ENCODE measurements at regions not wholly inside any gene's neighbourhood (a gene's known extent, or its start where the extent isn't known, plus 50 kb on each side); places are given as distances from the start of the nearest gene placed in this dataset.

GRCh38 chr6:33955566-33955965, 151.8 kb upstream of the MLN start:
- H3K9me3 ChIP-seq: no peaks in the 10 kb centered on the region
- no peaks in the 10 kb centered on the region for H3K36me3 ChIP-seq
- H3K4me1 ChIP-seq (ENCODE audit: control insufficient read depth in 1 of 2, insufficient read depth in 1 of 2, low read depth in 1 of 2, low read length in 1 of 2): no peaks in the 10 kb centered on the region
- H3K27ac ChIP-seq: no peak overlapping the region
- TF ChIP-seq, protein P1, sequence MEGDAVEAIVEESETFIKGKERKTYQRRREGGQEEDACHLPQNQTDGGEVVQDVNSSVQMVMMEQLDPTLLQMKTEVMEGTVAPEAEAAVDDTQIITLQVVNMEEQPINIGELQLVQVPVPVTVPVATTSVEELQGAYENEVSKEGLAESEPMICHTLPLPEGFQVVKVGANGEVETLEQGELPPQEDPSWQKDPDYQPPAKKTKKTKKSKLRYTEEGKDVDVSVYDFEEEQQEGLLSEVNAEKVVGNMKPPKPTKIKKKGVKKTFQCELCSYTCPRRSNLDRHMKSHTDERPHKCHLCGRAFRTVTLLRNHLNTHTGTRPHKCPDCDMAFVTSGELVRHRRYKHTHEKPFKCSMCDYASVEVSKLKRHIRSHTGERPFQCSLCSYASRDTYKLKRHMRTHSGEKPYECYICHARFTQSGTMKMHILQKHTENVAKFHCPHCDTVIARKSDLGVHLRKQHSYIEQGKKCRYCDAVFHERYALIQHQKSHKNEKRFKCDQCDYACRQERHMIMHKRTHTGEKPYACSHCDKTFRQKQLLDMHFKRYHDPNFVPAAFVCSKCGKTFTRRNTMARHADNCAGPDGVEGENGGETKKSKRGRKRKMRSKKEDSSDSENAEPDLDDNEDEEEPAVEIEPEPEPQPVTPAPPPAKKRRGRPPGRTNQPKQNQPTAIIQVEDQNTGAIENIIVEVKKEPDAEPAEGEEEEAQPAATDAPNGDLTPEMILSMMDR (IDR thresholded peaks at IDR 0.05): no peak
- H3K4me3 ChIP-seq (ENCODE audit: low read depth in 1 of 2, low read length in 1 of 2): no peak overlapping the region
- H3K27me3 ChIP-seq: peaks cover 5% of the 10 kb centered on the region

GRCh38 chr6:33954453-33954852, 150.7 kb upstream of the MLN start:
- Histone ChIP-seq H3K27ac (no peak overlapping the region), H3K27me3 (peaks cover 5% of the 10 kb centered on the region), H3K36me3 (no peaks in the 10 kb centered on the region), H3K9me3 (no peaks in the 10 kb centered on the region), H3K4me3 (ENCODE audit: low read depth in 1 of 2, low read length in 1 of 2) (no peak overlapping the region), H3K4me1 (ENCODE audit: control insufficient read depth in 1 of 2, insufficient read depth in 1 of 2, low read depth in 1 of 2, low read length in 1 of 2) (no peaks in the 10 kb centered on the region)
- TF ChIP-seq, protein P1 (IDR thresholded peaks at IDR 0.05): no peak

- Histone ChIP-seq H3K36me3 (no peaks in the 10 kb centered on the region), H3K4me1 (ENCODE audit: control insufficient read depth in 1 of 2, insufficient read depth in 1 of 2, low read depth in 1 of 2, low read length in 1 of 2) (no peaks in the 10 kb centered on the region), H3K9me3 (no peaks in the 10 kb centered on the region), H3K27ac (no peak overlapping the region), H3K27me3 (peaks cover 5% of the 10 kb centered on the region), H3K4me3 (ENCODE audit: low read depth in 1 of 2, low read length in 1 of 2) (no peak overlapping the region)
- TF ChIP-seq, protein P1 (IDR thresholded peaks at IDR 0.05): no peak
Measured at GRCh38 chr6:33953171-33953570, 149.4 kb upstream of the MLN start.

DNA sequence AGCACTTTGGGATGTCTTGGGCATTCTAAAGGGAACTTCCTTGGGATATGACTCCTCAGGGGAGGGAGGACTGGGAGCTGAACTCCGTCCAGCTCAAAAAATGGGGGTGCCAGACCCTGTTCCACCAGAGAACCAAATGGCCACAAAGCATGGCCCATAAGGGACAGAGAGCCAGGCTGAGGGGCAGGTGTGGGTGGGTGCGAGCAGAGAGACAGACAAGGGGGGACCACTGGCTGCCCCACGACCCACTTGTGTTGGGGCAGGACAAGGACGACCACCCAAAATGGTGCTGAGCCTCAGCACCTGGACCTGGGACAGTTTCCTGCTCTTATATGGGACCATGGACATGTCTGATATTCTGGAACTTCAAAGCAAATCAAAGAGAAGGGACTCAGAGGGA, 148.2 kb upstream of the MLN start:
- Histone ChIP-seq H3K27ac (no peak overlapping the region), H3K9me3 (no peaks in the 10 kb centered on the region), H3K4me1 (ENCODE audit: control insufficient read depth in 1 of 2, insufficient read depth in 1 of 2, low read depth in 1 of 2, low read length in 1 of 2) (no peaks in the 10 kb centered on the region), H3K36me3 (no peaks in the 10 kb centered on the region), H3K4me3 (ENCODE audit: low read depth in 1 of 2, low read length in 1 of 2) (no peak overlapping the region), H3K27me3 (peaks cover 5% of the 10 kb centered on the region)
- TF ChIP-seq, protein P1 (IDR thresholded peaks at IDR 0.05): no peak

GRCh38 chr6:33950891-33951889, 147.4 kb upstream of the MLN start:
- TF ChIP-seq, protein P1 (IDR thresholded peaks at IDR 0.05): no peak
- Histone ChIP-seq H3K9me3 (no peaks in the 10 kb centered on the region), H3K4me1 (ENCODE audit: control insufficient read depth in 1 of 2, insufficient read depth in 1 of 2, low read depth in 1 of 2, low read length in 1 of 2) (no peaks in the 10 kb centered on the region), H3K27ac (no peak overlapping the region), H3K27me3 (peaks cover 5% of the 10 kb centered on the region), H3K36me3 (no peaks in the 10 kb centered on the region), H3K4me3 (ENCODE audit: low read depth in 1 of 2, low read length in 1 of 2) (no peak overlapping the region)
